Neural crest cell (in vitro differentiated cells): ENCODE measurements at regions not wholly inside any gene's neighbourhood (a gene's known extent, or its start where the extent isn't known, plus 50 kb on each side); places are given as distances from the start of the nearest gene placed in this dataset.

Experiments used
- DNase-seq: peaks from one replicate; pipeline ENCODE4 v3.0.0; 2021; ENCODE audit warnings: low read depth, mixed read lengths, low spot score
- H3K27ac Mint-ChIP-seq: one replicate; pipeline ENCODE4 v1.8.0; 2021; ENCODE audit warnings: mild to moderate bottlenecking, mixed read lengths; ENCODE audit not compliant: unreplicated experiment
- H3K27me3 Mint-ChIP-seq: 2 replicates; pipeline ENCODE4 v1.8.0; 2021; ENCODE audit warnings: low read depth, mild to moderate bottlenecking, mixed read lengths
- H3K36me3 Mint-ChIP-seq: 2 replicates; pipeline ENCODE4 v1.8.0; 2021; ENCODE audit warnings: low read depth, mild to moderate bottlenecking, mixed read lengths
- H3K4me1 Mint-ChIP-seq: 2 replicates; pipeline ENCODE4 v1.8.0; 2021; ENCODE audit warnings: mixed read lengths
- H3K4me3 Mint-ChIP-seq: one replicate; pipeline ENCODE4 v1.8.0; 2021; ENCODE audit warnings: mild to moderate bottlenecking, mixed read lengths
- H3K9me3 Mint-ChIP-seq: 2 replicates; pipeline ENCODE4 v1.8.0; 2021; ENCODE audit warnings: mixed read lengths
- TF ChIP-seq, protein P1 (sequence below): fragments of 200-600 bp; sonication (generic); conservative IDR thresholded peaks from 2 replicates; pipeline ENCODE4 v1.5.0; 2021; ENCODE audit warnings: antibody characterized with exemption, mild to moderate bottlenecking

- Mint-ChIP-seq H3K4me1 (peaks cover 4% of the 10 kb centered on the region), H3K27me3 (no peaks in the 10 kb centered on the region), H3K27ac (no peak overlapping the region), H3K36me3 (no peaks in the 10 kb centered on the region), H3K4me3 (no peak overlapping the region), H3K9me3 (peaks cover 8% of the 10 kb centered on the region)
- no peak for DNase-seq
- TF ChIP-seq, protein P1, sequence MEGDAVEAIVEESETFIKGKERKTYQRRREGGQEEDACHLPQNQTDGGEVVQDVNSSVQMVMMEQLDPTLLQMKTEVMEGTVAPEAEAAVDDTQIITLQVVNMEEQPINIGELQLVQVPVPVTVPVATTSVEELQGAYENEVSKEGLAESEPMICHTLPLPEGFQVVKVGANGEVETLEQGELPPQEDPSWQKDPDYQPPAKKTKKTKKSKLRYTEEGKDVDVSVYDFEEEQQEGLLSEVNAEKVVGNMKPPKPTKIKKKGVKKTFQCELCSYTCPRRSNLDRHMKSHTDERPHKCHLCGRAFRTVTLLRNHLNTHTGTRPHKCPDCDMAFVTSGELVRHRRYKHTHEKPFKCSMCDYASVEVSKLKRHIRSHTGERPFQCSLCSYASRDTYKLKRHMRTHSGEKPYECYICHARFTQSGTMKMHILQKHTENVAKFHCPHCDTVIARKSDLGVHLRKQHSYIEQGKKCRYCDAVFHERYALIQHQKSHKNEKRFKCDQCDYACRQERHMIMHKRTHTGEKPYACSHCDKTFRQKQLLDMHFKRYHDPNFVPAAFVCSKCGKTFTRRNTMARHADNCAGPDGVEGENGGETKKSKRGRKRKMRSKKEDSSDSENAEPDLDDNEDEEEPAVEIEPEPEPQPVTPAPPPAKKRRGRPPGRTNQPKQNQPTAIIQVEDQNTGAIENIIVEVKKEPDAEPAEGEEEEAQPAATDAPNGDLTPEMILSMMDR, result no peak
Observed at GRCh38 chr6:134706153-134706552, 243.7 kb downstream of the ALDH8A1 start.

GRCh38 chr6:134703206-134703605 lies 246.7 kb downstream of the ALDH8A1 start:
- no peaks in the 10 kb centered on the region for H3K36me3 Mint-ChIP-seq
- H3K4me1 Mint-ChIP-seq, result no peaks in the 10 kb centered on the region

DNA sequence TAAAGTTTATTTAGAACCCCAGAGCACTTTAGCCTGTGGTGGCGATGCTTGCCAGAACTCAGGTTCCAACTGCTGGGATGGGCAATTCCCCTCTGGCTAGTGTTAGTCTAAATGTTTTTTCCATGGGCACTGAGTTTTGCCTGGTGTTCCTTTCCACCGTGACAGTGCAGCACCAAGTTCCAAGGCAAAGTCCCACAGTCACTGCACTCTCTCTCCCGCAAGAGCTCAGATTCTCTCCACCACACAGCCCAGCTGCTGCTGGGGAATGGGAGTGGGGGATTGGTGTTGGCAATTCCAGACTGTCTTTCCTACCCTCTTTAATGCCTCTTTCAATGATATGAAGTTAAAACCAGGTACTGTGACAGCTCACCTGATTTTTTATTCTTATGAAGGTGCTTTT lies 247.6 kb downstream of the ALDH8A1 start:
- TF ChIP-seq, protein P1, result no peak
- Mint-ChIP-seq H3K9me3 (peaks cover 8% of the 10 kb centered on the region), H3K27me3 (no peaks in the 10 kb centered on the region), H3K4me1 (no peaks in the 10 kb centered on the region), H3K4me3 (no peak overlapping the region), H3K36me3 (no peaks in the 10 kb centered on the region), H3K27ac (no peak overlapping the region)
- no peak for DNase-seq

More at GRCh38 chr6:134703206-134703605, 246.7 kb downstream of the ALDH8A1 start:
- H3K9me3 Mint-ChIP-seq, result peaks cover 8% of the 10 kb centered on the region
- TF ChIP-seq, protein P1, result no peak
- DNase-seq, result no peak
- H3K4me3 Mint-ChIP-seq, result no peak overlapping the region
- H3K27me3 Mint-ChIP-seq, result no peaks in the 10 kb centered on the region
- H3K27ac Mint-ChIP-seq, result no peak overlapping the region

DNA sequence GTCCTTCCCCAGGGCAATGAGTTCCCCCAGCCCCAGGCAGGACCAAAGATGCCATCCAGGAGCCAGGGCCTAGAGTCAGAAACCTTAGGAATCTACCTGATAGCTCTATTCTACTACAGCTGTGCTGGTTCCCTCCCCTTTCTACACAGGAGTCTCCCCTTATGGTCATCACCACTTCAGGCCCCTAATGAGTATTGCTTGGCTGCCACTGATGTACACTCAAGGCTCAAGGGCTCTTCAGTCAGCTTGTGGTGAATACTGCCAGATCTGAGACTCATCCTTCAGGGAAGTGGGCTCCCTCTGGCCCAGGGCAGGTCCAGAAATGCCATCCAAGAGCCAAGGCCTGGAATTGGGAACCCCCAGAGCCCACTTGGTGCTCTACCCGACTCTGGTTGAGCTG lies 248.6 kb downstream of the ALDH8A1 start:
- peak overlapping the region; percentile 6 for H3K27ac Mint-ChIP-seq
- peaks cover 8% of the 10 kb centered on the region for H3K9me3 Mint-ChIP-seq

GRCh38 chr6:134698228-134698627 lies 251.7 kb downstream of the ALDH8A1 start:
- Mint-ChIP-seq H3K27me3 (no peaks in the 10 kb centered on the region), H3K9me3 (peaks cover 7% of the 10 kb centered on the region), H3K4me1 (peaks cover 3% of the 10 kb centered on the region), H3K4me3 (no peak overlapping the region), H3K27ac (no peak overlapping the region), H3K36me3 (no peaks in the 10 kb centered on the region)
- no peak for DNase-seq
- TF ChIP-seq, protein P1, result no peak

More for the DNA sequence above, 248.6 kb downstream of the ALDH8A1 start:
- TF ChIP-seq, protein P1, result no peak
- no peak for DNase-seq
- Mint-ChIP-seq H3K4me3 (no peak overlapping the region), H3K36me3 (no peaks in the 10 kb centered on the region), H3K4me1 (no peaks in the 10 kb centered on the region), H3K27me3 (no peaks in the 10 kb centered on the region)

GRCh38 chr6:134692008-134692407 lies 257.9 kb downstream of the ALDH8A1 start:
- Mint-ChIP-seq H3K27ac (no peak overlapping the region), H3K27me3 (peaks cover 4% of the 10 kb centered on the region), H3K36me3 (no peaks in the 10 kb centered on the region), H3K9me3 (peaks cover 7% of the 10 kb centered on the region), H3K4me3 (no peak overlapping the region), H3K4me1 (peaks cover 34% of the 10 kb centered on the region)
- no peak for DNase-seq
- TF ChIP-seq, protein P1, result no peak
